Activated T-cell treated with anti-CD3 and anti-CD28 coated beads, Interleukin-2, amount 50 U/mL, for 24 hours (primary cell): ENCODE measurements at regions not wholly inside any gene's neighbourhood (a gene's known extent, or its start where the extent isn't known, plus 50 kb on each side); places are given as distances from the start of the nearest gene placed in this dataset.
"Not testable (repeated sequence)": the region's sequence is repeated elsewhere in the genome, so short reads cannot be mapped to it uniquely, and the experiment has no call there.

Source experiments
- DNase-seq: peaks from one replicate; pipeline ENCODE4 v3.0.0-alpha.2; 2020
- H3K27ac Mint-ChIP-seq: 2 replicates; pipeline ENCODE4 v1.8.0; 2020; ENCODE audit warnings: mild to moderate bottlenecking, mixed read lengths
- H3K27me3 Mint-ChIP-seq: 2 replicates; pipeline ENCODE4 v1.8.0; 2020; ENCODE audit warnings: mixed read lengths
- H3K36me3 Mint-ChIP-seq: 2 replicates; pipeline ENCODE4 v1.8.0; 2020; ENCODE audit warnings: low read depth, mixed read lengths
- H3K4me1 Mint-ChIP-seq: 2 replicates; pipeline ENCODE4 v1.8.0; 2020; ENCODE audit warnings: low read depth, mixed read lengths
- H3K4me3 Mint-ChIP-seq: 2 replicates; pipeline ENCODE4 v1.8.0; 2020; ENCODE audit warnings: mild to moderate bottlenecking, moderate library complexity, mixed read lengths
- H3K9me3 Mint-ChIP-seq: 2 replicates; pipeline ENCODE4 v1.8.0; 2020; ENCODE audit warnings: mixed read lengths

DNA sequence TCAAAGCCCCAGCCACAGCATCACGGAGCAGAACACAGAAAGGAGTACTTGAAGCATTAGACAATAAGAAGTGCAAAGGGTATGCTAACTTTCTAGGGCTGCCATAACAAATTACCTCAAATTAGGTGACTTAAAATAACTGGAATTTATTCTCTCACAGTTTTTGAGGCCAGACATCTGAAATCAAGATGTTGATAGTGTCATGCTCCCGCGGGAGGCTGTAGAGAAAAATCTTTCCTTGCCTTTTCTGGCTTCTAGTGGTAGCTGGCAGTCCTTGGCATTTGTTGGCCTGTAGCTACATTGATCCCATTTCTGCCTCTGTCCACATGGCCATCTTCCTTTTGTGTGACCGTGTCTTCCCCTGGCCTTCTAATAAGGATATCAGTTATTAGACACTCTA lies 51.9 kb upstream of the SPDL1 start:
- Mint-ChIP-seq H3K4me3 (no peak overlapping the region), H3K36me3 (no peaks in the 10 kb centered on the region), H3K9me3 (no peaks in the 10 kb centered on the region), H3K27me3 (peaks cover 43% of the 10 kb centered on the region), H3K4me1 (no peaks in the 10 kb centered on the region), H3K27ac (no peak overlapping the region)
- DNase-seq, result no peak

DNA sequence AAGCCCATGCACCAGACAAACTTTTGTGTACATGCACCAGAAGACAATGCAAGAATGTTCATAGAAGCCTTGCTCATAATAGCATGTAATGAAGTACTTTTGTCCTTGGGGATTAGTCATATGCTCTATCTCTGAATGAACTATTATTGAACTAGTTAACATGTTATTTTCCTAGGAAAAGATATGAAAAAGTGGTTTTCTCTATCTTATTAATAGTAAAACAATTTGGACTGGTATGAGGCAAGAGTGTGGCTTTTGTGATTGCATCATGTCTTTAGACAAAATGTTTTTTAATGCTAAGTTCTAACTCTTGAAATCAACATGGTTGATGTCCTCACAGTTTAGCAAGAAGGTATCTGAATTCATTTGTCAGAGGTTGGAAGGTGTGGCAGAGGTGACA lies 55.7 kb upstream of the SPDL1 start:
- Mint-ChIP-seq H3K27me3 (peaks cover 60% of the 10 kb centered on the region), H3K27ac (no peak overlapping the region), H3K9me3 (no peaks in the 10 kb centered on the region), H3K36me3 (no peaks in the 10 kb centered on the region), H3K4me1 (no peaks in the 10 kb centered on the region), H3K4me3 (no peak overlapping the region)
- no peak for DNase-seq

DNA sequence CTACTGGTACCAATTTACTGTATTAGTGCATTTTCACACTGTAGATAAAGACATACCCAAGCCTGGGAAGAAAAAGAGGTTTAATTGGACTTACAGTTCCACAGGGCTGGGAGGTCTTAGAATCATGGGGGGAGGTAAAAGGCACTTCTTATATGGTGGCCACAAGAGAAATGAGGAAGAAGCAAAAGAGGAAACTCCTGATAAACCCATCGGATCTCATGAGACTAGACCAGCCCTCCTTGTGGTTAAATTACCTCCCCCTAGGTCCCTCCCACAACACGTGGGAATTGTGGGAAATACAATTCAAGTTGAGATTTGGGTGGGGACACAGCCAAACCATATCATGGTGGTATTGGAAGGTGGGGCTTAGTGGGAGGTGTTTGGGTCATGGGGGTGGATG lies 56.5 kb upstream of the SPDL1 start:
- Mint-ChIP-seq H3K27me3 (peaks cover 67% of the 10 kb centered on the region), H3K9me3 (no peaks in the 10 kb centered on the region), H3K4me1 (no peaks in the 10 kb centered on the region), H3K36me3 (no peaks in the 10 kb centered on the region), H3K4me3 (no peak overlapping the region), H3K27ac (no peak overlapping the region)
- DNase-seq, result no peak

DNA sequence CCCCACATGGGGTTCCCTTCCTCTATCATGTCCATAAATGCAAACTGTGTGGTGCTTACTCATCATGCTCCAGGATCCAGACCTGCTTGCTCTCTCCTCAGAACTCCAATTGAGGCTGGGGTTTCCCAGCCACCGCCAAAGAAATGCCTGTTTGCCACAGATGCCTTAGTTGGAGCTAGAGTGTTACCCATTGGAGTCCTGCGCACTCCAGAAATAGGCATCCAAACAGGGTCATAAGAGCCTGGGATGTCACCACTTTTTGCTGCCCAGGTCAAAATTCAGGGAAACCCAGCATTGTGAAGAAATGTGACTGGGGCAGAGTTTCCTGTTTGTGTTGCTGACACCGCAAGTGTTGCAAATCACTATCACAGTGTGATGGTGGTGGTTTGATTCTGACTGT lies 60.7 kb upstream of the SPDL1 start:
- H3K4me3 Mint-ChIP-seq, result no peak overlapping the region
- H3K4me1 Mint-ChIP-seq, result no peaks in the 10 kb centered on the region
- no peak overlapping the region for H3K27ac Mint-ChIP-seq

DNA sequence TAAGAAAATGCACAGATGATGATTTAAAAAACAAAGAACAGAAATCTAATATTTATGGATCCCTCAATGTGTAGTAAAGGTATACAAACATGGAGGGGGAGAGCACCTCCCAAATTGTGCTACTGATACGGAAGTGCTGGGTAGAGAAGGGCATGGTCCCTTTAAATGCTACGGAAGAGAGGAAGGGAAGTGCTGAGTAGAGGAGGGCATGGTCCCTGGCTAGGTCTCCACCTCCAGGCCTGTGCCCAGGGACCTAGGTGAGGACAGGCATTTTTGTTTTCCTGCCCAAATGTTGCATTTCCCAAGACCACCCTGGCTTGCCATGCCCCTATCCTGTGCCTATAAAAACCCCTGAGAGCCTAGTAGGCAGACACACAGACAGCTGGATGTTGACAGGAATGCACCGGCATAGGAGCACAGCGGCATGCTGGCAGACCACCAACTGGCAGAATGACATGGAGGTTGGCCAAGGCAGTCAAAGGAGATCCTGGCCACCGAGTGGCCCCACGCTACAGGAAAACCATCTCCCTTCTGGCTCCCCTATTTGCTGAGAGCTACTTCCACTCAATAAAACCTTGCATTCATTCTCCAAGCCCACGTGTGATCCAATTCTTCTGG lies 62.1 kb upstream of the SPDL1 start:
- peaks cover 2% of the 10 kb centered on the region for H3K9me3 Mint-ChIP-seq
- H3K4me3 Mint-ChIP-seq, result no peak overlapping the region
- H3K4me1 Mint-ChIP-seq, result no peaks in the 10 kb centered on the region
- no peak for DNase-seq
- H3K36me3 Mint-ChIP-seq, result no peaks in the 10 kb centered on the region
- peaks cover 35% of the 10 kb centered on the region for H3K27me3 Mint-ChIP-seq
- H3K27ac Mint-ChIP-seq, result no peak overlapping the region

More for the DNA sequence above, 60.7 kb upstream of the SPDL1 start:
- Mint-ChIP-seq H3K27me3 (peaks cover 44% of the 10 kb centered on the region), H3K9me3 (peaks cover 2% of the 10 kb centered on the region), H3K36me3 (no peaks in the 10 kb centered on the region)
- no peak for DNase-seq

DNA sequence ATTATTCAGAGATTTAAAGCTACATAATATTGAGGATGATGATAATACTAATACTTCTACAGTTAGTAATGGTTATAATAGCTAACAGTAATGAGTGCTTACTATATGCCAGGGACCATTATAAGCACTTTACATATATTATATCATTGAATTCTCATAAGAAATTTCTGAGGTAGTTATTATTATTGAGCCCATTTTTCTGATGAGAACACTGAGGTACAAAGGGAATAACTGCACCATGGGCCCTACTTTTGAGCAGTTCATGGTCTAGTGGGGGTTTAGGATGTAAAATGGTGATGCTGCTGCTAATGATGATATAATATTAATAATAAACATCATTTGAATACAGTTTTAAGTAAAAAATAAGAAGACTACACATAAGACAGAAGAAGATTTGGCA lies 64.2 kb upstream of the SPDL1 start:
- H3K27me3 Mint-ChIP-seq, result peaks cover 24% of the 10 kb centered on the region
- no peaks in the 10 kb centered on the region for H3K4me1 Mint-ChIP-seq
- H3K4me3 Mint-ChIP-seq, result no peak overlapping the region
- no peak for DNase-seq
- no peak overlapping the region for H3K27ac Mint-ChIP-seq
- no peaks in the 10 kb centered on the region for H3K36me3 Mint-ChIP-seq
- H3K9me3 Mint-ChIP-seq, result peaks cover 2% of the 10 kb centered on the region

DNA sequence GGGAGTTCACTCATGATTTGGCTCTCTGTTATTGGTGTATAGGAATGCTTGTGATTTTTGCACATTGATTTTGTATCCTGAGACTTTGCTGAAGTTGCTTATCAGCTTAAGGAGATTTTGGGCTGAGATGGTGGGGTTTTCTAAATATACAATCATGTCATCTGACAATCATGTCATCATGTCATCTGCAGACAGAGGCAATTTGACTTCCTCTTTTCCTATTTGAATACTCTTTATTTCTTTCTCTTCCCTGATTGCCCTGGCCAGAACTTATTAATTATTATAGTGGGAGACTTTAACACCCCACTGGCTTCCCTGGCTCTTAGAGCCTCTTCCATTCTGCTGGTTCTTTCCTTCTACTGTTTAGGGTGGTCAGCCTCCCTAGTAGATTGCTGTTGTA lies 64.8 kb upstream of the SPDL1 start:
- not testable (repeated sequence) for H3K27ac Mint-ChIP-seq, H3K36me3 Mint-ChIP-seq, H3K9me3 Mint-ChIP-seq, DNase-seq, H3K4me1 Mint-ChIP-seq, H3K4me3 Mint-ChIP-seq
- H3K27me3 Mint-ChIP-seq, result peaks cover 23% of the 10 kb centered on the region

DNA sequence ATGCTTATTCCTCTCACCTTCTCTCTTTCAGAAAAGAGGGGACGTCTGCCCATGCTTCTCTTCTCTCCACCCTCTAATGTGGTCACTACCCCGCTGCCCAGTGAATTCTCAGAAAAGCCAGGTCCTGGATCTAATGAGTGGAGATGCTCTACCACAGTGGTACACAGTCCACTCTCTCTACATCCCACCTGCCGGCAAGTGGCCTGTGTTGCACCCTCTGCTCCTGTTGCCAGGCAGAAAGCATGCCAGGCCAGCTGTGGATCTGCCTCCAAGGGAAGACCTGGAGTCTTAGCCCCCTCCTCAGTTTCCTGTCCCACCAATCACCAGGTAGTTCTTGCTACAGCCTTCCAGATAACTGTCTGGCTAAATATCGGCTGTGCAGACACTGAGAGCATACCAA lies 71.2 kb upstream of the SPDL1 start:
- Mint-ChIP-seq H3K36me3 (no peaks in the 10 kb centered on the region), H3K4me3 (no peak overlapping the region), H3K9me3 (no peaks in the 10 kb centered on the region), H3K27me3 (peaks cover 24% of the 10 kb centered on the region), H3K27ac (no peak overlapping the region), H3K4me1 (no peaks in the 10 kb centered on the region)
- DNase-seq, result no peak

DNA sequence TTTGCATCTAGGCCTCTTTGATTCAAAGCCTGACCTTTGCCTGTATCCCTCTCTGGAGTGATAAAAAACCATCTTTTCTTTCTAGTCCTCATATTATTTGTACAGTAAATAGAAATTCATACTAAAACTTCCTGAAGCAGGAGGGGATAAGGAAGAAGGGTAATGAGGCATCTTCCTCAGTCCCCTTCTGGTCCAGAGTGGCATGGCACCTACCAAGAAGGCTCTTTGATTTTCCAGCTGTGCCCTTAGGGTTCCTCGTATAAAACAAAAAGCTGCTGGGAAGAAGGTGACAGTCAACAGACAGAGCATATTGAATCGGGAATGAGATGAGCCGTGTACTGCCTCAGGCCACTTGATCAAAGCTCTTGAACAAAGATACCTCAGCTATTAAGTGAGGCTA lies 71.9 kb upstream of the SPDL1 start:
- Mint-ChIP-seq H3K36me3 (no peaks in the 10 kb centered on the region), H3K9me3 (no peaks in the 10 kb centered on the region), H3K27ac (no peak overlapping the region), H3K4me1 (no peaks in the 10 kb centered on the region), H3K4me3 (no peak overlapping the region), H3K27me3 (peaks cover 30% of the 10 kb centered on the region)
- no peak for DNase-seq

DNA sequence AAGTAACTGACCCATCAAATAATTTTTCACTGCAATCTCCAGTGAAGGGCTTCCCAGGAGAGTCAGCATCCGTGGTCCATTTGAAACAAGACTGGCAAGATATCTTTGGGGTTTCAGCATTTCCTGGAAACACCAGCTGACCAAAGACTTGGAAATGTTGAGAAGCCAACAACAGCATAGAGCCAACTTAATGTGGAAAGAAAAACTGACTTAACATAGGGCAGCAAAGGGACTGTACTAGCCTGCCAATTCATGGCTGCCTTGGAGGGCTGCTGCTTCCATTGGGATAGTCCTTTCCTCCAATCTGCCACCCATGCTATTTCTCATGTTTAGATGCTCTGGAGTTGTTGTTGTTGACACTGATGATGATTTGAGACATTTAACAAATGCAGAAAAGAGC lies 76.5 kb upstream of the SPDL1 start:
- no peaks in the 10 kb centered on the region for H3K4me1 Mint-ChIP-seq
- no peaks in the 10 kb centered on the region for H3K9me3 Mint-ChIP-seq
- no peak overlapping the region for H3K27ac Mint-ChIP-seq
- H3K27me3 Mint-ChIP-seq, result peaks cover 25% of the 10 kb centered on the region
- no peaks in the 10 kb centered on the region for H3K36me3 Mint-ChIP-seq
- no peak overlapping the region for H3K4me3 Mint-ChIP-seq
- no peak for DNase-seq

DNA sequence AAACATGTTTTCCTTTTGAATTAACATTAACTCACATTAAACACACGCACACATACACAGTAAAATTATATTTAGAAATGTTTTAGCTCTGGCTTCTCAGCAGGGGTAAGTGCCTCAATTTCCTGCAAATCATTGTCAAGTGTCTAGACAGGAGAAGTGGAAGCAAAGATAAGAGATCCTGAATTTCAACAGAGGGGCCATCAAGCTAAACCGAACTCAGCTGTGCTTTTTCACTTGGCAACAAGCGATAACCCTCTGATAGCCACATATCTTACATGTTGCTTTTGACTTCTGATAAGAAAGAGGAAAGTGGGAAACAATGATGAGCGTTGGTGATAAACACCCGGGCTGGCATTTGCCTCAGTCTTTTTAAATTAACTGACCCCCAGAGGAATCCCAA lies 79.7 kb upstream of the SPDL1 start:
- DNase-seq, result no peak
- Mint-ChIP-seq H3K36me3 (no peaks in the 10 kb centered on the region), H3K9me3 (no peaks in the 10 kb centered on the region), H3K27me3 (peaks cover 31% of the 10 kb centered on the region), H3K27ac (no peak overlapping the region), H3K4me3 (no peak overlapping the region), H3K4me1 (no peaks in the 10 kb centered on the region)

DNA sequence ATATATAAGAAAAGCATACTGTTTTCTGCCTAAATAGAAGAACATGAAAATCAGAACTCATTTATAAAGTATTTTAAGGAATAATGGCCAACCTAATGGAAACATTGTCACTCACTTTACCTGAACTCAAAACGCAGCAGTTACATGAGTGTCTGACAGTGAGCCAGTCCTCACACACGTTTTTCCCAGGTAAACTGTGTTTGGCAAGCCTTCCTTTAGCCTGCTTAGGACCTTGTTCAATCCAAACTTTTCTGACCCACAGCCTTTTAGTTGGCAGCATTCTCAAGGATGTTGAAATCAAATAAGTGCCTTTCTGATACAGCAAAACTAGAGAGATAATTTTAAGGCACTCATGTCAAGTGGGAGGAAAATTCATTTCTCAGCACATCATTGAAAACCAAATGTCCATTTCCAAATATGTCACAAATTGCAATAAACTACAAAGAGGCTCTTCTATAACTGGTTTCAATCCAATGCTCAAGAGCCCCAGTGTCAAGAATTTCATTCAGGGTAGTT lies 83.5 kb upstream of the SPDL1 start:
- Mint-ChIP-seq H3K4me3 (no peak overlapping the region), H3K36me3 (no peaks in the 10 kb centered on the region), H3K9me3 (no peaks in the 10 kb centered on the region), H3K4me1 (no peaks in the 10 kb centered on the region), H3K27ac (no peak overlapping the region), H3K27me3 (peaks cover 22% of the 10 kb centered on the region)
- DNase-seq, result no peak

DNA sequence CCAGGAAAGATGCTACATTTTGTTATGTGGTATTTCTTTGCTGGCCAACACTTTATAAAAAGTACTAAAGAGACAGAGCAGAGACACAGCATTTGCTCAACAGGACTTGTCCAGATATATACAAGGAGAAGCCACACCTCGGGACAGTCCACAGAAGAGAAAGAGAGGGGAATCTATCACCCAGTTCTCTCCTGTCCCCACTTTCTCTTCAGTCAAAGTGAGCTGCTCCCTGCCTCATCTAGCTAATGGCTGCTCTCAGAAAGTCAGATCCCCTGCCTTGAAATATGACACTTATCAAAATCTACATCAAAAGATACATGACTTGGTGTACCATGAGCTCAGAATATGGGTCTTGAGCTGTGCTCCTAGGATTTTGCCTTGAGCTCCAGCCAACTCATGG lies 86.7 kb upstream of the SPDL1 start:
- H3K4me1 Mint-ChIP-seq, result no peaks in the 10 kb centered on the region
- no peaks in the 10 kb centered on the region for H3K9me3 Mint-ChIP-seq
- DNase-seq, result no peak
- H3K4me3 Mint-ChIP-seq, result no peak overlapping the region
- peaks cover 17% of the 10 kb centered on the region for H3K27me3 Mint-ChIP-seq
- no peak overlapping the region for H3K27ac Mint-ChIP-seq
- no peaks in the 10 kb centered on the region for H3K36me3 Mint-ChIP-seq

DNA sequence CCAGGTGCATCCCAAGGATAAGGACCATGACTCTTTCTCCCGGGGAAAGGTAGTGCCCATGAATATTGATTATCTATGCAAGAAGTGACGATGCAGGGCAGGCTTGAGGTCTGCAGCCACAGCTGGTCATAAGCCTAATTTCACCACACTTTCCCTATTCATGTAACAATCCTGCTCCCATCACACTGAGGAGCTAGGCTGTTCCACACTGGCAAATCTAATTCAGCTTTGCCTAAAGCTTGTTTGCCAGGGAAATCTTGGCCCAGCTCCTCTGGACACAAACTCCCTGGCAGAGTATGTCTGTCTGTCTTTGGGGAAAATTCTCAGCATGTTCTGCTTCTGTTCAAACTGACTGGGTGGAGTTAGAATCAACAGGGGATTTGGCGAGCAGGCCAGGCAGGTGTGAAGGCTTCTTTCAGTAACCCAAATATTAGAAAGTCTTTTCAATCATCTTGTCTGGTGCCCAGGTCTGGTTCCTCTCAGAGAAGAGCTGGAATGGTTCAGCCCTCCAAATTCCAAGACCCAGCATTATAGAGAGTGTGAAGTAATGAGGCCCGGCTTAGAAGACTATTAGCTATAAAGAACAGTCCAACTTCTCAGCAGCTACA lies 88.5 kb upstream of the SPDL1 start:
- Mint-ChIP-seq H3K9me3 (no peaks in the 10 kb centered on the region), H3K4me3 (no peak overlapping the region), H3K4me1 (no peaks in the 10 kb centered on the region), H3K27ac (no peak overlapping the region), H3K27me3 (peaks cover 11% of the 10 kb centered on the region), H3K36me3 (no peaks in the 10 kb centered on the region)
- DNase-seq, result no peak

DNA sequence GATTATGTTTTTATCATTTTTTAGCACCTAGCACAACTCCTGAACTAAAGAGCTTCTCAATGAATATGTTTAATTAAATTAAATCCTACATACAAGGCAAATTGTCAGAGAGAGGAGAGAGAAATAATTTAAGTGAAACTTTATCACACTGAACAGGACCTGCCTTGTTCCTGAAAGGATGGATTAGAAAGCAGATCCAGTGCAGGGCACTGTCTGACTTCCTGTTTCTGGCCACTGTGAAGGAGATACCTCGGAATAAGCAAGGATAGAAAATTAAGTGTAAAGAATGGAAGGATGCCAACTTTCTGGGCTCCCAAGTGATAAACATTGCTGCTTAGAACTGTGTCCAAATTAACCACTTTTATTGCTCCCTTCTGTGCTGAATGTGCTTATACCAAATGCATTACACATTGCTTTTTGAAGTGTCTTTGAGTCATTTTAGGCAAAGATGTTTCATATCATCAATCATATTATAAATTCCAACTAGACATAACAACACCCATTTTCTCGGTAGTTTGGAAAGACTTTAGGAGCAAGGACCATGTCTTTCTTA lies 89.1 kb upstream of the SPDL1 start:
- no peak for DNase-seq
- no peak overlapping the region for H3K4me3 Mint-ChIP-seq
- no peaks in the 10 kb centered on the region for H3K4me1 Mint-ChIP-seq
- H3K27ac Mint-ChIP-seq, result no peak overlapping the region
- H3K36me3 Mint-ChIP-seq, result no peaks in the 10 kb centered on the region
- H3K27me3 Mint-ChIP-seq, result peaks cover 13% of the 10 kb centered on the region
- no peaks in the 10 kb centered on the region for H3K9me3 Mint-ChIP-seq
